Activated CD4-positive, alpha-beta T cell treated with anti-CD3 and anti-CD28 coated beads, Interleukin-2, amount 10 ng/mL, durations not matched to agents 7 days and 5 days (primary cell): ENCODE measurements at regions not wholly inside any gene's neighbourhood (a gene's known extent, or its start where the extent isn't known, plus 50 kb on each side); places are given as distances from the start of the nearest gene placed in this dataset.
"Not testable (repeated sequence)": the region's sequence is repeated elsewhere in the genome, so short reads cannot be mapped to it uniquely, and the experiment has no call there.

Experiments used
- CTCF ChIA-PET: fragments of 350-600 bp; sonication (Branson Sonifier 250); formaldehyde crosslinking; loops from one replicate; lab custom pipeline; 2021; ENCODE audit warnings: antibody characterized with exemption; lab: Charles Lee
- POLR2A ChIA-PET: fragments of 350-600 bp; sonication (Branson Sonifier 250); formaldehyde crosslinking; loops from one replicate; lab custom pipeline; 2021; ENCODE audit warnings: antibody characterized with exemption; lab: Charles Lee
- DNase-seq: peaks from one replicate; pipeline ENCODE4 v3.0.0-alpha.2; 2020
- H3K27ac Mint-ChIP-seq: one replicate; pipeline ENCODE4 v1.8.0; 2021; ENCODE audit warnings: mild to moderate bottlenecking, moderate library complexity, mixed read lengths
- H3K27me3 Mint-ChIP-seq: one replicate; pipeline ENCODE4 v1.8.0; 2021; ENCODE audit warnings: mixed read lengths
- H3K36me3 Mint-ChIP-seq: one replicate; pipeline ENCODE4 v1.8.0; 2021; ENCODE audit warnings: low read depth, mixed read lengths
- H3K4me1 Mint-ChIP-seq: one replicate; pipeline ENCODE4 v1.8.0; 2021; ENCODE audit warnings: mixed read lengths
- H3K4me3 Mint-ChIP-seq: one replicate; pipeline ENCODE4 v1.8.0; 2021; ENCODE audit warnings: mild to moderate bottlenecking, moderate library complexity, mixed read lengths
- H3K9me3 Mint-ChIP-seq: one replicate; pipeline ENCODE4 v1.8.0; 2021; ENCODE audit warnings: mixed read lengths

DNA sequence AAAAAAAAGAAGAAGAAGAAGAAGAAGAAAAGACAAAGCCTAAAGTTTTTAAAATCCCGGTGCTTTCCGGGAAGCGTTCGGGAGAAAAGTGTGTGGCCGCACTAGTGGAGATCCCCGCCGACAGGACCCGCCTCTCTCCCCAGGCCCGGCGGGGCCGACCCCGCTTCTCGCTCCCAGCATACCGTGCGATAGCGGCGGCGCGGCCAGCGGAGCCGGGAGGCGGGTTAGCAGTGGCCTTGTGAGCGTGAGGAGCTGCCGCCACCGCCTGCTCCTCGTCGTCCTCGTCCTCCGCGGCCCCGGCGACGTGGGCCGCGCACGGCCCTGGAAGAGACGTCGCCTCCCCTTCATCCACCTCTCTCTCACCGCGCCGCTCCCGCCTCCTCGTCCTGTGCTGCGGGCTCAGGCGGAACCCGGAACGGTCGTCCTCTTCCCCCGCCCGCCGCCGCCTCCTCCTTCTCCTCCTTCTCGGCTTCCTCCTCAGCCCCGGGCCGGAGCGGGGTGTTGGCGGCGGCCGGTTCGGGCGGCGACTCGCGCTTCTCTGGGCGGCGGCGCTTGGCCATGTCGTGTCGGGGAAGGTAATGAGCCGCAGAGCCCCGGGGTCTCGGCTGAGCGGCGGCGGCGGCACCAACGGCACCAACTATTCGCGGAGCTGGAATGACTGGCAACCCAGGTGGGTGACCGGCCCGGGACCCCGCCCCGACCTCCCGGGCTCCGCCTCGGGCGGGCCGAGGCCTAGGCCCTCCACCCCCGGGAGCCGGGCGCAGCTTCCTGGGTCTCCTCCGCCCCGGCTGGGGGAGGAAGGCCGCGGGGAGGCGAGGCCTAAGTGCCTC lies 62.6 kb upstream of the CDR2 start:
- peak; percentile 77 for DNase-seq
- H3K9me3 Mint-ChIP-seq, H3K4me1 Mint-ChIP-seq, POLR2A ChIA-PET, H3K36me3 Mint-ChIP-seq, H3K27me3 Mint-ChIP-seq: not testable (repeated sequence)
- CTCF ChIA-PET = interaction anchor here (0.7 to 1.5 kb wide), 3 partner anchors 17 to 1538 kb away, joined by 3 to 4 read pairs (median 4); no protein-coding TSS in a partner anchor
- peak overlapping the region; percentile 91 for H3K4me3 Mint-ChIP-seq
- H3K27ac Mint-ChIP-seq = peak overlapping the region; percentile 92

GRCh38 chr16:22436326-22436822 lies 62.0 kb upstream of the CDR2 start:
- H3K4me1 Mint-ChIP-seq, DNase-seq, H3K36me3 Mint-ChIP-seq, H3K27me3 Mint-ChIP-seq, H3K9me3 Mint-ChIP-seq, POLR2A ChIA-PET: not testable (repeated sequence)
- Mint-ChIP-seq H3K27ac (peak overlapping the region; percentile 92), H3K4me3 (peak overlapping the region; percentile 91)
- CTCF ChIA-PET = interaction anchor here (0.7 to 1.5 kb wide), 2 partner anchors 16 to 1538 kb away, joined by 3 to 4 read pairs; no protein-coding TSS in a partner anchor

DNA sequence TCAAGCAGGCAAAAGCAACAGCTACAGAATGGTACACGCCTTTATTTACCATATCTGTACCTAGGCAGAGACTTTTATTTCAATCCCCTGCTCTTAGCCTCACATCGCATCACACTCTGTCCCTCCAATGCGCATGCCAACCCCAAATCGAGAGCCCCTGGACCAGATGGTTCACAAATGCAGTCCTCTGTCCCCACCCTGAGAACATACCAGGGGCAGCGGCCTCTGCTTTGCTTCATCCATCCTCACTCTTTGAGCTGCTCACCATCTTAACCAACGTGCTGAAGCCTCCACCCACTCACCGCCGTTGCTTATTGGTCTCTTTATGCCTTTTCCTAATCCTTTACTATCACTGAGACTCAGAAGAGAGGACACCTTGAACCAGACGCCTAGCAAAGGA lies 56.9 kb upstream of the CDR2 start:
- H3K9me3 Mint-ChIP-seq, DNase-seq, H3K4me3 Mint-ChIP-seq, H3K27me3 Mint-ChIP-seq, POLR2A ChIA-PET, H3K27ac Mint-ChIP-seq, H3K4me1 Mint-ChIP-seq, CTCF ChIA-PET: not testable (repeated sequence)
- peaks cover 19% of the 10 kb centered on the region for H3K36me3 Mint-ChIP-seq

GRCh38 chr16:22428654-22429053 lies 54.2 kb upstream of the CDR2 start:
- CTCF ChIA-PET = no interaction called here
- DNase-seq = no peak

DNA sequence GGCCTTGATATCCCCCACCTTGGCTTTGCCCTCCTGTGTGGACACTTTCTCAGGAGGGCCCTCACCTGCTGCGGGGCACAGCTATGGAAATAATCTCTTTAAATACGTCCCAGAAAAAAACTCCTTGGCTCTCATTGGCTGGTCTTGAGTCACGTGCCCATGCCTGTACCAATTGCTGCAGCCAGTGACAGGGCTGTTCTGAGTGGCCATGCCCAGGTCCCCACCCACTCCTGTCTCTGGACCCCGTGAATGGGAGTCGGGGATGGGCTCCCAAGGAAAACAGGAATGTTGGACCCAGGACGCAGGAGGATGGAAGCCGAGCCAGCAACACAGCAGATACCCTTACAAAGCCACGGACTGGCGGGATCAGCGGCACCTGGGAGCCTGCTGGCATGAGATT lies 53.1 kb upstream of the CDR2 start:
- no peaks in the 10 kb centered on the region for H3K4me1 Mint-ChIP-seq
- no peak overlapping the region for H3K4me3 Mint-ChIP-seq
- no peak for DNase-seq
- no peaks in the 10 kb centered on the region for H3K9me3 Mint-ChIP-seq
- no peaks in the 10 kb centered on the region for H3K27me3 Mint-ChIP-seq
- peaks cover 39% of the 10 kb centered on the region for H3K36me3 Mint-ChIP-seq
- POLR2A ChIA-PET = no interaction called here
- H3K27ac Mint-ChIP-seq = no peak overlapping the region
- CTCF ChIA-PET = no interaction called here

More at GRCh38 chr16:22428654-22429053, 54.2 kb upstream of the CDR2 start:
- H3K9me3 Mint-ChIP-seq = no peaks in the 10 kb centered on the region
- H3K27ac Mint-ChIP-seq = no peak overlapping the region
- peaks cover 31% of the 10 kb centered on the region for H3K36me3 Mint-ChIP-seq
- H3K4me3 Mint-ChIP-seq = no peak overlapping the region
- H3K27me3 Mint-ChIP-seq = no peaks in the 10 kb centered on the region
- POLR2A ChIA-PET = no interaction called here
- no peaks in the 10 kb centered on the region for H3K4me1 Mint-ChIP-seq

DNA sequence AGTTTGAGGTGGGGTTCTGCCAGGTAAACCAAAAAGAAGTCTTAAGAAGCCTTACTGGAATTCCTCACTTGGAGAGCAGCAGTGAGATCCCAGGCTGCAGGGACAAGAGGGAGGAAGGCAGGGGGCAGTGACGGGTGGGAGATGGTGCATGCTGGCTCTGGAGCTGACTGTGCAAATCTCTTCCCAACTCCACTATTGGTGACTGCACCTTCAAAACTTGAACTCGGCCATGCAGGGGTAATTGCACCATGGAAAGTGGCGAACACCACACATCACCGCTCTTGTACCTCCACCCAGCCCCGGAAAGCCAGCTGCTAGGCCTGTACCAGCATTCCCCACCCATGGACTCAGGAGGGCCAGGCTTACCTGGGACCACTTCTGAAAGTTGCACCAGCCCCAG lies 51.4 kb upstream of the CDR2 start:
- POLR2A ChIA-PET = no interaction called here
- peaks cover 48% of the 10 kb centered on the region for H3K36me3 Mint-ChIP-seq
- no peak overlapping the region for H3K4me3 Mint-ChIP-seq
- no peaks in the 10 kb centered on the region for H3K27me3 Mint-ChIP-seq
- H3K27ac Mint-ChIP-seq = no peak overlapping the region
- no peaks in the 10 kb centered on the region for H3K4me1 Mint-ChIP-seq
- DNase-seq = no peak
- CTCF ChIA-PET = interaction anchor here (0.6 to 0.8 kb wide), 2 partner anchors 23 to 105 kb away, joined by 3 read pairs; no protein-coding TSS in a partner anchor
- no peaks in the 10 kb centered on the region for H3K9me3 Mint-ChIP-seq

DNA sequence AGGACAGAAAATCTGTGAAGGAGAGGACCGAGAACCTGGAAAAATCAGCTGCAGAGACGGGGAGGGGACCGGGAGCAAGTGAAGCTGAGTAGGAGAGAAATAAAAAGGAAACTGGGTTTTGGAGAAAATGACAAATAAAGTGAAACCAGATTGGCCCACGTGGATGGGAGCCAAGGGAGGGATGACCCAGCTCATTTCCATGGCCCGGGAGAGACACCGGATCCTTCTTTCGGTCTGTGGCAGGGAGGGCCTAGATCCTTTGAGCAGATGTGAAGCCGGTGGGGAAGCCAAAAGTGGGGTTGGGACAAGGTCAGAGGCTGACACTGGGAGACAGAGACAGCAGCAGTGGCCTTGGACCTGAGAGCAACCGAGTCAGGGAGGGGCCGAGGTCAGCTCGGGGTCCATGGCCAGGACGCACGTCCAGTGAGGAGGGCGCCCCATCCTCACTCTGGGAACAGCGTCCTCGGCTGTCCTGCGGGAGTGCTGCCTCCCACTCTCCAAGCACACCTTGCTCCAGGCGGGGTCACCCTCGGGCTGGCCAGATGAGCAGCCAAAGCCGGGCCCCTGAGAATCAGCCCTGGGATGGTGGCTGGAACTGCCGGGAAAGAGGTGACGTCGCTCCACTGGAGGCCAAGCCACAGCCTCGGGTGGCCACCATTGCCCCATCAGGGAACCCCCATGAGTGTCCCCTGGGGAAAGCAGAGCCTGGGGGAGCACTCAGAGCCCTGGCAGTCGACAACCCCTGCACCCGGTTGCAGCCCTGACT lies 50.8 kb upstream of the CDR2 start:
- ChIA-PET CTCF (interaction anchor here (0.6 to 0.8 kb wide), 2 partner anchors 22 to 104 kb away, joined by 3 read pairs; no protein-coding TSS in a partner anchor), POLR2A (no interaction called here)
- no peaks in the 10 kb centered on the region for H3K9me3 Mint-ChIP-seq
- H3K27me3 Mint-ChIP-seq = no peaks in the 10 kb centered on the region
- H3K4me3 Mint-ChIP-seq = no peak overlapping the region
- H3K36me3 Mint-ChIP-seq = peaks cover 49% of the 10 kb centered on the region
- H3K4me1 Mint-ChIP-seq = no peaks in the 10 kb centered on the region
- no peak for DNase-seq
- H3K27ac Mint-ChIP-seq = no peak overlapping the region

GRCh38 chr16:22424161-22424937 lies 49.9 kb upstream of the CDR2 start:
- Mint-ChIP-seq H3K9me3 (no peaks in the 10 kb centered on the region), H3K36me3 (peaks cover 51% of the 10 kb centered on the region), H3K4me1 (no peaks in the 10 kb centered on the region), H3K27ac (no peak overlapping the region), H3K27me3 (no peaks in the 10 kb centered on the region), H3K4me3 (no peak overlapping the region)
- POLR2A ChIA-PET = no interaction called here
- no peak for DNase-seq
- CTCF ChIA-PET = interaction anchor here (0.6 kb wide), 1 partner anchor 1124 kb away, joined by 3 read pairs; no protein-coding TSS in a partner anchor
